ENCODE measurements at regions not wholly inside any gene's neighbourhood (a gene's known extent, or its start where the extent isn't known, plus 50 kb on each side); places are given as distances from the start of the nearest gene placed in this dataset.

DNA sequence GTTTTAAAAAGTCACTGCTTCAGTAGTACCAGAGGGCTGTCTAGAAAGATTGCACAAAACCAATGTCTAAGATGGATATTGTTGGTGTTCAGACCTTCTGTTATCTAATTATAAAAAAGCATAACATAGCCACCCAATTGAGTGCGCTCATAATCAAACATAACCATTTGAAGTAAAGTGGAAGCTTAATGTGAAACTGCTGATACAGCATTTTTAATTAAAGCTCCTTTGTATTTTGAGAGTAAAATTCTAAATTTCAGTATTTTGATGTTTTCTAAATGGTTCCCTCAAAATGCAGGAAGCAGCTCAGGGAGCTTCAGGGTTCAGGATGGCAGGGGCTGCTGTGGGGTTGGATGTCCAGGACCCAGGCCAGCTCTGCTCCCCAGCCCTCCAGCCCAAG, 291.8 kb upstream of the ZFP64 start:
- no TSS peak for BruUV-seq (replicated peaks)
- Histone ChIP-seq H3K4me1 (ENCODE audit: insufficient read depth, low read length) (no peaks in the 10 kb centered on the region), H3K27me3 (ENCODE audit: control insufficient read depth in 1 of 2, insufficient read depth in 2 of 2, low read length in 2 of 2) (no peaks in the 10 kb centered on the region), H4K20me1 (ENCODE audit: insufficient read depth, low read length) (no peaks in the 10 kb centered on the region), H3K79me2 (ENCODE audit: insufficient read depth, low read length) (no peaks in the 10 kb centered on the region), H3K27ac (ENCODE audit: extremely low read length, insufficient read depth, low read length) (no peak overlapping the region), H3K4me3 (replicated peaks in 1 of 3; ENCODE audit: insufficient read depth in 1 of 3, low read depth in 2 of 3, low read length in 3 of 3) (no peak overlapping the region), H2AFZ (ENCODE audit: low read length) (no peak overlapping the region), H3K9ac (ENCODE audit: insufficient read depth, low read depth, low read length) (no peak overlapping the region), H3K4me2 (ENCODE audit: low read depth, low read length) (no peak overlapping the region), H3K36me3 (replicated peaks in 1 of 2; ENCODE audit: control insufficient read depth in 1 of 2, insufficient read depth in 2 of 2, low read length in 2 of 2) (no peaks in the 10 kb centered on the region), H3K9me3 (ENCODE audit: low read length) (peaks cover 13% of the 10 kb centered on the region; the same call in 1 of the 2 replicates)
- POLR2A ChIA-PET = no interaction called here
- no peak for DNase-seq (ENCODE audit: low spot score)
- 35% methylated on average over 1 of the region's 1 CpG for WGBS (ENCODE audit: low lambda C conversion rate)
- CTCF ChIA-PET (ENCODE audit: low intra/inter-chr PET ratio, low total read pairs) = no interaction called here
- in situ Hi-C loops (cut with HindIII; ENCODE audit: extremely low pct_ligation_motif_present, low pct_unique_long_range_greater_than_20kb) (no loop called here), intact Hi-C loops (cut with micrococcal nuclease; ENCODE audit: unreplicated experiment) (no loop called here)
- no peak for FAIRE-seq
- no peak for ATAC-seq
- TF ChIP-seq ZNF720 (CRISPR knock-in tag; IDR thresholded peaks at IDR 0.05) (no peak), ZNF430 (CRISPR knock-in tag; IDR thresholded peaks at IDR 0.05) (no peak), MAFF (IDR thresholded peaks at IDR 0.05; ENCODE audit: low read depth, low read length) (peak; percentile 100), ATF7-NPFF (CRISPR knock-in tag; IDR thresholded peaks at IDR 0.05; ENCODE audit: low read depth) (no peak), MAFK (conservative IDR thresholded peaks at IDR 0.05 in 1 of 2, IDR thresholded peaks at IDR 0.05 in 1 of 2; ENCODE audit: low read length in 2 of 2) (peak; percentile 99 to 100), SMAD9 (CRISPR knock-in tag; IDR thresholded peaks at IDR 0.05) (no peak), ZNF761 (CRISPR knock-in tag; conservative IDR thresholded peaks at IDR 0.05) (no peak)

DNA sequence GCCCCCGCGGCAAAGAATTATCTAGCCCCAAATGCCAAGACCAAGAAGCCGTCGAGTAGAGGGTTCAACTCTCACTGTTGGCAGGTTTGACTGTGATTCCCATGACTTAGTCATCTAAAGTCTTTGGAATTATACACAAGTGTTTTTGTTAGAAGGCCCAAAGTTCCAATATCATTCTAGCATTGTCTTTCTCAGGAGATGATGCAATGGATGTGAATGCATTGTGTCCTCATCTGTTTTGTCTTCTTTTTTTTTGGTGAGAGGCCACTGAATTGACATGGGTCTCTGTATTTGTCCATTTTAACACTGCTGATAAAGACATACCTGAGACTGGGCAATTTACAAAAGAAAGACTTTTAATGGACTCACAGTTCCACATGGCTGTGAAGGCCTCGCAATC, 290.5 kb upstream of the ZFP64 start:
- no peak overlapping the region for H3K4me3 ChIP-seq (replicated peaks in 1 of 3; ENCODE audit: insufficient read depth in 1 of 3, low read depth in 2 of 3, low read length in 3 of 3)
- H3K27ac ChIP-seq (ENCODE audit: extremely low read length, insufficient read depth, low read length) = no peak overlapping the region
- WGBS (ENCODE audit: low lambda C conversion rate) = 79% methylated on average over 5 of the region's 5 CpGs
- ATAC-seq (no peak), FAIRE-seq (no peak), DNase-seq (ENCODE audit: low spot score) (no peak)
- H3K79me2 ChIP-seq (ENCODE audit: insufficient read depth, low read length) = no peaks in the 10 kb centered on the region
- H4K20me1 ChIP-seq (ENCODE audit: insufficient read depth, low read length) = no peaks in the 10 kb centered on the region
- peaks cover 13% of the 10 kb centered on the region; the same call in 1 of the 2 replicates for H3K9me3 ChIP-seq (ENCODE audit: low read length)
- H3K4me1 ChIP-seq (ENCODE audit: insufficient read depth, low read length) = no peaks in the 10 kb centered on the region
- H3K36me3 ChIP-seq (replicated peaks in 1 of 2; ENCODE audit: control insufficient read depth in 1 of 2, insufficient read depth in 2 of 2, low read length in 2 of 2) = no peaks in the 10 kb centered on the region
- in situ Hi-C loops (cut with HindIII; ENCODE audit: extremely low pct_ligation_motif_present, low pct_unique_long_range_greater_than_20kb) = no loop called here
- no peaks in the 10 kb centered on the region for H3K27me3 ChIP-seq (ENCODE audit: control insufficient read depth in 1 of 2, insufficient read depth in 2 of 2, low read length in 2 of 2)
- POLR2A ChIA-PET = no interaction called here
- no peak for TF ChIP-seq ONECUT2 (CRISPR knock-in tag; IDR thresholded peaks at IDR 0.05)
- TF ChIP-seq, protein P1, sequence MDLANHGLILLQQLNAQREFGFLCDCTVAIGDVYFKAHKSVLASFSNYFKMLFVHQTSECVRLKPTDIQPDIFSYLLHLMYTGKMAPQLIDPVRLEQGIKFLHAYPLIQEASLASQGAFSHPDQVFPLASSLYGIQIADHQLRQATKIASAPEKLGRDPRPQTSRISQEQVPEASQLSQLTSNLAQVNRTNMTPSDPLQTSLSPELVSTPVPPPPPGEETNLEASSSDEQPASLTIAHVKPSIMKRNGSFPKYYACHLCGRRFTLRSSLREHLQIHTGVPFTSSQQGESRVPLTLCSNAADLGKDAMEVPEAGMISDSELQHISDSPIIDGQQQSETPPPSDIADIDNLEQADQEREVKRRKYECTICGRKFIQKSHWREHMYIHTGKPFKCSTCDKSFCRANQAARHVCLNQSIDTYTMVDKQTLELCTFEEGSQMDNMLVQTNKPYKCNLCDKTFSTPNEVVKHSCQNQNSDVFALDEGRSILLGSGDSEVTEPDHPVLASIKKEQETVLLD (CRISPR knock-in tag; IDR thresholded peaks at IDR 0.05; ENCODE audit: low read depth) = no peak
- TF ChIP-seq CEBPB (IDR thresholded peaks at IDR 0.05; ENCODE audit: borderline replicate concordance, low read depth, low read length) = peak; percentile 38; the same call in 1 of the 2 replicates
- TF ChIP-seq ZNF788 (CRISPR knock-in tag; IDR thresholded peaks at IDR 0.05; ENCODE audit: borderline replicate concordance) = no peak
- TF ChIP-seq ATF7 (IDR thresholded peaks at IDR 0.05) = peak; percentile 68
- TF ChIP-seq ATF7 (CRISPR knock-in tag; IDR thresholded peaks at IDR 0.05) = no peak
- no peak for TF ChIP-seq ZNF883 (CRISPR knock-in tag; IDR thresholded peaks at IDR 0.05; ENCODE audit: not compliant biosample characterization)
- TF ChIP-seq PLRG1 (conservative IDR thresholded peaks at IDR 0.05) = no peak
- TF ChIP-seq EZH2 (conservative IDR thresholded peaks at IDR 0.05; ENCODE audit: low read depth, low read length) = no peak
- no peak overlapping the region for H3K9ac ChIP-seq (ENCODE audit: insufficient read depth, low read depth, low read length)
- no TSS peak for BruUV-seq (replicated peaks)
- no peak overlapping the region for H2AFZ ChIP-seq (ENCODE audit: low read length)
- H3K4me2 ChIP-seq (ENCODE audit: low read depth, low read length) = no peak overlapping the region
- intact Hi-C loops (cut with micrococcal nuclease; ENCODE audit: unreplicated experiment) = no loop called here
- CTCF ChIA-PET (ENCODE audit: low intra/inter-chr PET ratio, low total read pairs) = no interaction called here
